H1 (cell line): ENCODE measurements at regions not wholly inside any gene's neighbourhood (a gene's known extent, or its start where the extent isn't known, plus 50 kb on each side); places are given as distances from the start of the nearest gene placed in this dataset.

Experiments used
- RAD21 ChIP-seq, 2 experiments: IDR thresholded peaks in 1 of 2; conservative IDR thresholded peaks in 1 of 2; 2 replicates each; pipeline ENCODE4 v1.6.1; 2011; ENCODE audit warnings: low read depth in 2 of 2, low read length in 2 of 2, improper control_type of control experiment in 1 of 2, inconsistent platforms in 1 of 2, mild to moderate bottlenecking in 1 of 2, moderate library complexity in 1 of 2
- ZNF274 ChIP-seq: IDR thresholded peaks from 2 replicates; pipeline ENCODE4 v1.7.0; 2012; ENCODE audit warnings: low read length, borderline replicate concordance; ENCODE audit errors: extremely low read depth

GRCh38 chr14:39765676-39766075 is 333.4 kb upstream of the FBXO33 start (continued):
- no peak for TF ChIP-seq RAD21 (IDR thresholded peaks at IDR 0.05 in 1 of 2, conservative IDR thresholded peaks at IDR 0.05 in 1 of 2; ENCODE audit: low read depth in 2 of 2, low read length in 2 of 2)
- no peak for TF ChIP-seq ZNF274
